DND-41 (cell line): ENCODE measurements at regions not wholly inside any gene's neighbourhood (a gene's known extent, or its start where the extent isn't known, plus 50 kb on each side); places are given as distances from the start of the nearest gene placed in this dataset.

ENCODE experiments used
- ATAC-seq: fragments of 200-7000 bp; cut with Tn5 transposase; 3 replicates; pipeline ENCODE4 v1.9.1; 2021; ENCODE audit warnings: low read depth; ENCODE audit not compliant: insufficient read depth
- DNase-seq: peaks from one replicate; pipeline ENCODE4 v3.0.0-alpha.2; 2020
- H2AFZ ChIP-seq: 2 replicates; pipeline ENCODE4 v1.6.0; 2012; ENCODE audit warnings: low read depth, low read length
- H3K27ac ChIP-seq: 2 replicates; pipeline ENCODE4 v1.5.1; 2012; ENCODE audit warnings: low read length, inconsistent platforms
- H3K27me3 ChIP-seq: fragments of 200-600 bp; sonication (generic); 2 replicates; pipeline ENCODE4 v1.6.0; 2012; ENCODE audit warnings: low read length, mild to moderate bottlenecking, inconsistent platforms; ENCODE audit not compliant: insufficient read depth, poor library complexity
- H3K36me3 ChIP-seq: 2 replicates; pipeline ENCODE4 v1.5.1; 2012; ENCODE audit warnings: low read length, inconsistent platforms; ENCODE audit not compliant: insufficient read depth
- H3K4me1 ChIP-seq: 2 replicates; pipeline ENCODE4 v1.5.1; 2012; ENCODE audit warnings: mild to moderate bottlenecking, low read length; ENCODE audit not compliant: insufficient read depth
- H3K4me2 ChIP-seq: 2 replicates; pipeline ENCODE4 v1.6.0; 2012; ENCODE audit warnings: mild to moderate bottlenecking, moderate library complexity, low read length, inconsistent platforms; ENCODE audit not compliant: insufficient read depth
- H3K4me3 ChIP-seq, 2 experiments: fragments of 200-600 bp in 1 of 2; shearing (Covaris generic) in 1 of 2; 2 replicates each; pipeline ENCODE4 v1.5.1; 2012 to 2016; ENCODE audit warnings: inconsistent platforms in 2 of 2, low read length in 2 of 2, mild to moderate bottlenecking in 2 of 2, low read depth in 1 of 2, moderate library complexity in 1 of 2
- H3K79me2 ChIP-seq: 2 replicates; pipeline ENCODE4 v1.6.0; 2012; ENCODE audit warnings: low read length, inconsistent platforms; ENCODE audit not compliant: insufficient read depth
- H3K9ac ChIP-seq: 2 replicates; pipeline ENCODE4 v1.6.0; 2012; ENCODE audit warnings: low read depth, mild to moderate bottlenecking, inconsistent platforms, low read length, moderate library complexity
- H3K9me3 ChIP-seq: 2 replicates; pipeline ENCODE4 v1.5.1; 2012; ENCODE audit warnings: low read length, moderate library complexity, mild to moderate bottlenecking, inconsistent platforms; ENCODE audit not compliant: insufficient read depth, severe bottlenecking
- H4K20me1 ChIP-seq: 2 replicates; pipeline ENCODE4 v1.6.0; 2012; ENCODE audit warnings: low read length; ENCODE audit not compliant: insufficient read depth
- CTCF ChIP-seq: IDR thresholded peaks from 2 replicates; pipeline ENCODE4 v1.5.1; 2012; ENCODE audit warnings: borderline replicate concordance, low read length, moderate library complexity, mild to moderate bottlenecking; ENCODE audit not compliant: poor library complexity, severe bottlenecking; ENCODE audit errors: extremely low read depth
- EZH2 ChIP-seq: IDR thresholded peaks from 3 replicates; pipeline ENCODE4 v1.6.1; 2012; ENCODE audit warnings: borderline replicate concordance, low read depth, mild to moderate bottlenecking, moderate library complexity, low read length, inconsistent platforms; ENCODE audit not compliant: severe bottlenecking

- Histone ChIP-seq H3K4me3 (no peak overlapping the region), H3K4me1 (peaks cover 58% of the 10 kb centered on the region), H3K36me3 (no peaks in the 10 kb centered on the region), H3K79me2 (no peaks in the 10 kb centered on the region), H3K4me2 (no peak overlapping the region), H3K27me3 (no peaks in the 10 kb centered on the region), H2AFZ (0 out of 2 replicates have a peak overlapping the region, but pooled peaks have one; percentile 10), H3K9me3 (no peaks in the 10 kb centered on the region), H3K27ac (peak overlapping the region; percentile 97), H3K9ac (peak overlapping the region; percentile 44; the same call in 1 of the 2 replicates), H4K20me1 (no peaks in the 10 kb centered on the region)
- no peak for TF ChIP-seq EZH2
- TF ChIP-seq CTCF = no peak
- ATAC-seq (no peak), DNase-seq (no peak)
Observed at GRCh38 chr4:80129785-80130184, 56.8 kb upstream of the ANTXR2 start.

- Histone ChIP-seq H3K9me3 (no peaks in the 10 kb centered on the region), H3K27me3 (no peaks in the 10 kb centered on the region), H3K9ac (peak overlapping the region; percentile 44), H3K79me2 (no peaks in the 10 kb centered on the region), H3K27ac (peak overlapping the region; percentile 97), H3K4me2 (peak overlapping the region; percentile 21; the same call in 1 of the 2 replicates), H3K4me3 (no peak overlapping the region), H3K4me1 (peaks cover 66% of the 10 kb centered on the region), H4K20me1 (no peaks in the 10 kb centered on the region), H2AFZ (peak overlapping the region; percentile 28; the same call in 1 of the 2 replicates), H3K36me3 (no peaks in the 10 kb centered on the region)
- TF ChIP-seq CTCF = no peak
- TF ChIP-seq EZH2 = no peak
- DNase-seq (no peak), ATAC-seq (peak; percentile 17; the same call in 2 of the 3 replicates)
Observed at GRCh38 chr4:80128941-80129340, 55.9 kb upstream of the ANTXR2 start.

DNA sequence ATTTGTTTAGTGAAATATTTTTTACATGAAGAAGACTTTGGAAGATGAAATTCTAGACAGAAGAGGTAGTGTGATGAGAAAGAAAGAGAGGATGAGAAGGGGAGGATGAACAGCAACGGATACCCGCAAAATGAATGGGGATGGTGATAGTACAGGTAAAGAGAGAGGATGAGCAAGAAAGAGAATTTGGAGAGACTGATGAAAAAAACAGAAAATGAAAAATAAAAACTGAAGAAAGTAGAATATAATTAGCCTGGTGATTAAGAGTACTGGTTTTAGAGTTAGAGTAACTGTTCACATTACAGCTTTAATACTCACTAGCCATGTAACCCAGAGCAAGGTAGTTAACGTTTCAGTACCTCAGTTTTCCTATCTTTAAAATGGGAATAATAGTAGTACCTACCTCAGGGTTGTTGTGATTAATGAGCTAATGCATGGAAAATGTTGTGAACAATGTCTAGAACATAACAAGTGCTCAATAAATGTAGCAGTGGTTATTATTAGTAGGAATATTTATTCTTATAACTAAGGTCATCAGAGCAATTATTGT lies 54.9 kb upstream of the ANTXR2 start:
- Histone ChIP-seq H3K9me3 (no peaks in the 10 kb centered on the region), H4K20me1 (no peaks in the 10 kb centered on the region), H3K36me3 (no peaks in the 10 kb centered on the region), H3K79me2 (no peaks in the 10 kb centered on the region), H3K27me3 (no peaks in the 10 kb centered on the region), H3K27ac (peak overlapping the region; percentile 97), H2AFZ (no peak overlapping the region), H3K9ac (peak overlapping the region; percentile 44), H3K4me3 (no peak overlapping the region), H3K4me1 (peaks cover 71% of the 10 kb centered on the region), H3K4me2 (peak overlapping the region; percentile 38; the same call in 1 of the 2 replicates)
- ATAC-seq (no peak), DNase-seq (no peak)
- TF ChIP-seq CTCF = no peak
- TF ChIP-seq EZH2 = no peak
